Endothelial cell of hepatic sinusoid (primary cell): ENCODE measurements at regions not wholly inside any gene's neighbourhood (a gene's known extent, or its start where the extent isn't known, plus 50 kb on each side); places are given as distances from the start of the nearest gene placed in this dataset.

ENCODE experiments used
- in situ Hi-C: cut with HindIII; loops from 2 replicates; pipeline ENCODE4 v1.10.0; 2017; ENCODE audit warnings: low sequenced_read_pairs

- in situ Hi-C loops: no loop called here
Observed at GRCh38 chr21:31503939-31504338, 155.6 kb upstream of the SOD1 start.

GRCh38 chr21:31503467-31503866 is 156.0 kb upstream of the SOD1 start:
- in situ Hi-C loops: no loop called here

- in situ Hi-C loops: no loop called here
Observed at GRCh38 chr21:31502537-31503143, 156.9 kb upstream of the SOD1 start.

GRCh38 chr21:31501926-31502325 is 157.6 kb upstream of the SOD1 start:
- in situ Hi-C loops: no loop called here

- in situ Hi-C loops: no loop called here
Observed at GRCh38 chr21:31500982-31501381, 156.9 kb upstream of the TIAM1 start.

- in situ Hi-C loops: no loop called here
Observed at GRCh38 chr21:31500071-31500470, 156.0 kb upstream of the TIAM1 start.

GRCh38 chr21:31498985-31499384 is 154.9 kb upstream of the TIAM1 start:
- in situ Hi-C loops: no loop called here

GRCh38 chr21:31497914-31498313 is 153.9 kb upstream of the TIAM1 start:
- in situ Hi-C loops: no loop called here

GRCh38 chr21:31493350-31493880 is 149.4 kb upstream of the TIAM1 start:
- in situ Hi-C loops: no loop called here

- in situ Hi-C loops: no loop called here
Observed at GRCh38 chr21:31491617-31492016, 147.6 kb upstream of the TIAM1 start.

- in situ Hi-C loops: no loop called here
Observed at GRCh38 chr21:31490443-31490842, 146.4 kb upstream of the TIAM1 start.

GRCh38 chr21:31489726-31490125 is 145.7 kb upstream of the TIAM1 start:
- in situ Hi-C loops: loop anchor here (5.0 kb wide), 2 partner anchors 53 to 67 kb away; no protein-coding TSS in a partner anchor

GRCh38 chr21:31489014-31489413 is 145.0 kb upstream of the TIAM1 start:
- in situ Hi-C loops: loop anchor here (5.0 kb wide), 2 partner anchors 53 to 67 kb away; no protein-coding TSS in a partner anchor

GRCh38 chr21:31484219-31484618 is 140.2 kb upstream of the TIAM1 start:
- in situ Hi-C loops: no loop called here

GRCh38 chr21:31483146-31483545 is 139.1 kb upstream of the TIAM1 start:
- in situ Hi-C loops: no loop called here

GRCh38 chr21:31482460-31482859 is 138.4 kb upstream of the TIAM1 start:
- in situ Hi-C loops: no loop called here

GRCh38 chr21:31480228-31480627 is 136.2 kb upstream of the TIAM1 start:
- in situ Hi-C loops: no loop called here

- in situ Hi-C loops: no loop called here
Observed at GRCh38 chr21:31479714-31480113, 135.7 kb upstream of the TIAM1 start.

GRCh38 chr21:31479222-31479621 is 135.2 kb upstream of the TIAM1 start:
- in situ Hi-C loops: no loop called here

- in situ Hi-C loops: no loop called here
Observed at GRCh38 chr21:31476263-31477022, 132.4 kb upstream of the TIAM1 start.

GRCh38 chr21:31475223-31475622 is 131.2 kb upstream of the TIAM1 start:
- in situ Hi-C loops: no loop called here

GRCh38 chr21:31473685-31474345 is 129.8 kb upstream of the TIAM1 start:
- in situ Hi-C loops: no loop called here
